GM19397 (cell line): ENCODE measurements at regions not wholly inside any gene's neighbourhood (a gene's known extent, or its start where the extent isn't known, plus 50 kb on each side); places are given as distances from the start of the nearest gene placed in this dataset.
"Not testable (repeated sequence)": the region's sequence is repeated elsewhere in the genome, so short reads cannot be mapped to it uniquely, and the experiment has no call there.

Experiments
- ATAC-seq: cut with Tn5 transposase; IDR thresholded peaks from one replicate; pipeline ENCODE4 v1.9.1; 2021; ENCODE audit warnings: mild to moderate bottlenecking, moderate library complexity; ENCODE audit not compliant: unreplicated experiment

DNA sequence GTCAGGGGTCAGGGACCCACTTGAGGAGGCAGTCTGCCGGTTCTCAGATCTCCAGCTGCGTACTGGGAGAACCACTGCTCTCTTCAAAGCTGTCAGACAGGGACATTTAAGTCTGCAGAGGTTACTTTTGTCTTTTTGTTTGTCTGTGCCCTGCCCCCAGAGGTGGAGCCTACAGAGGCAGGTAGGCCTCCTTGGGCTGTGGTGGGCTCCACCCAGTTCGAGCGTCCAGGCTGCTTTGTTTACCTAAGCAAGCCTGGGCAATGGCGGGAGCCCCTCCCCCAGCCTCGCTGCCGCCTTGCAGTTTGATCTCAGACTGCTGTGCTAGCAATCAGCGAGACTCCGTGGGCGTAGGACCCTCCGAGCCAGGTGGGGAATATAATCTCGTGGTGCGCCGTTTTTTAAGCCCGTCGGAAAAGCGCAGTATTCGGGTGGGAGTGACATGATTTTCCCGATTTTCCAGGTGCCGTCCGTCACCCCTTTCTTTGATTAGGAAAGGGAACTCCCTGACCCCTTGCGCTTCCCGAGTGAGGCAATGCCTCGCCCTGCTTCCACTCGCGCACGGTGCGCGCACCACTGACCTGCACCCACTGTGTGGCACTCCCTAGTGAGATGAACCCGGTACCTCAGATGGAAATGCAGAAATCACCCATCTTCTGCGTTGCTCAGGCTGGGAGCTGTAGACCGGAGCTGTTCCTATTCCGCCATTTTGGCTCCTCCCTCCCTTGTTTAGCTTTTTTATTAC is 268.6 kb upstream of the SATB1 start:
- ATAC-seq: not testable (repeated sequence)

DNA sequence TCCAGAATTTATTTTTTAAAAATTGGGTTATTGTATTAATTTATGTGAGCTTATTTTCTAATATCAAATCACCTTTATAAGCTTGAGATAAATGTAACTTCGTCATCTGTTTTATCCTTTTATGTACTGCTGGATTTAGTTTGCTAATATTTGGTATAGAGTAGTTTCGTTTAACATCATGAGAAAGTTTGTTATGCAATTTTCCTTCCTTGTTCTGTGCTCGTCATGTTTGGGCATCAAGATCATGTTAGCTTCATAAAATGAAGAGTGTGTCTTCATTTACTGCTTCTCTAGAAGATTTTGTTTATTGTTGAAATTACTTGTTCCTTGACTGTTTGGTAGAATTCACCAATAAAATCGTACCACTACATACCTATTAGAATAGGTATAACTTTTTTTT is 262.1 kb upstream of the SATB1 start:
- no peak for ATAC-seq

DNA sequence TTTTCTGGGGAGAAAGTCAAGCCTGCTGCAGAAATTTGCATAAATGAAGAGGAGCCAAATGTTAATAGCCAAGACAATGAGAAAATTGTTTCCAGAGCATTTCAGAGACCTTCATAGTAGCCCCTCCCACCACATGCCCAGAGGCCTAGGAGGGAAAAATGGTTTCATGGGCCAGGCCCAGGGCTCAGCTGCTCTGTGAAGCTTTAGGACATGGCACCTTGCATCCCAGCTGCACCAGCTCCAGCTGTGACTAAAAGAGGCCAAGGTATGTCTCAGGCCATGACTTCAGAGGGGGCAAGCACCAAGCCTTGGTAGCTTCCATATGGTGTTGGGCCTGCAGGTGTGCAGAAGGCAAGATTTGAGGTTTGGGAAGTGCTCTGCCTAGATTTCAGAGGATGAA is 258.8 kb upstream of the SATB1 start:
- no peak for ATAC-seq

DNA sequence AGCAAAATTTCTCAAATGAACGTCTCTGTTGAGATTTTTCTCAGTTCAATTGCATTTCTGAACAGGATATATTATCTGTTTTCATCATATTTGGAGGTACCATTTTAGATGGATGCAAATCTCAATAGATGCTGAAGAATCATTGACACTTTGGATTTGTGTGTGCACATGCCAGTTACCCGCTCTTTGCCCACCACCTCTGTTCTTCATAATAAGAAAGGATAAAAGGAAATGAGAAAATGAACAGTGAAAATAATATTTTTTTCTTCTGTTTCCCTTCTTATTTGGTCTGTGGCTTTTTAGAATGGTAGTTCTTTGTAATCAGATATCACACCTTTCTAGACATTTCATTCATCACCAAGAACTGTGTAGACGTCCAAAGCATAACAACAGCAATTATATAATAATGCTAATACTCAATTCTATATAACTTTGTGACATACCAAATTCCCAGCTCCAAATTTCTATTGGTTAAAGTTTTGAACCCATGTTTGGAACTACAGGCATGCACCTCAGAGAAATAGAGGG is 256.7 kb upstream of the SATB1 start:
- no peak for ATAC-seq

DNA sequence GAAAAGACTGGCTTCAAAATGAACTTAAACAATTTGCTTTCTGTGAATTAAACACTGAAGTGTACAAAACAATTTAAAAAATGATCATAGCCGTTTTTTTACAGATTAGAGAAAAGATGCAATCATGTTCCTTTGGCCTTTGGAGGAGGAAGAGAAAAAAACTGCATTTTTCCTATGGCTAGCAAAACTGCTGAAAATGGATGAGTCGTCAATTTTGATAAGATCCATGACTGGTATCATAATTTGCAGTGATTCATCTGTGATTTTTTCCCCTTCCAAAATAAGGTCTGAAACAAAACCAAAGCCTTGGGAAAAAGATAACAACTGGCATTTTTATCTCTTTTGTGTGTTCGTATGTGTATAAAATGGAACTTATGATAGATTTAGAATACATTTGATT is 255.6 kb upstream of the SATB1 start:
- no peak for ATAC-seq

DNA sequence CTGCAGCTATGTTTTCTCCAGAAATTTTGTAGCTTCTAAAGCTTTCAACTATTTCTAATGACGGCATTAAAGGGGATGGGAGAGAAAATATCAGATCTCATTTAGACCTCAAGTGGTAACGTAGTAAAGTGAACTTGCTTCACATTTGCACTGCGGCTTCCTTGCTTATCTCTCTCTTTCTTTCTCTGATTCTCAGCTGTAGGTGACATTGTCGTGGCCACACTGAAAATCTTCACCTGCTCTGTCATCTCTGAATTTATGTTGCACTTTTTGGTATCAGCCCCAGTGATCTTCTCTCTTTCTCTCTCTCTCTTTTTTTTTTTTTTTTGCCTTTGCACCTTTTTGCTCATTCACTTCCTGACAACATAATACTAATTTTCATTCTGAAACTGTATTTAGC is 254.1 kb upstream of the SATB1 start:
- ATAC-seq: no peak

DNA sequence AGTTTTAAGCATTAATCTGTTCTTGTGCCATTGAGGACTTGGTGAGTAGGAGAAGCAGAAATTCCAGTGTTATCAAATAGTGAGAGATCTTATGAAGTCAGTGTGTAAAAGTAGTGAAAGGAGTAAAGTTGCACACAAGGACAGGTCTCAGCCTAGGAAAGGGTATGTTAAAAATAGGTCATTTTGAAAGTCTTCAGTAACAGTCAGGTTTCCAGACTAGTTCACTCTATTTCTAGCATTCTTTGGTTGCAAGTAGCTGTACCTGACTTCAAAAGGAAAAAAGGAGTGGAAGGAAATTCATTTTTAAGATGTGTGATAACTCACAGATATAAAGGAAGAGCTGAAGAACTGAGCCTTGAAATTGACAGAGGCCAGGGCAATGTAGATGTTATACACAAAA is 250.1 kb upstream of the SATB1 start:
- no peak for ATAC-seq

DNA sequence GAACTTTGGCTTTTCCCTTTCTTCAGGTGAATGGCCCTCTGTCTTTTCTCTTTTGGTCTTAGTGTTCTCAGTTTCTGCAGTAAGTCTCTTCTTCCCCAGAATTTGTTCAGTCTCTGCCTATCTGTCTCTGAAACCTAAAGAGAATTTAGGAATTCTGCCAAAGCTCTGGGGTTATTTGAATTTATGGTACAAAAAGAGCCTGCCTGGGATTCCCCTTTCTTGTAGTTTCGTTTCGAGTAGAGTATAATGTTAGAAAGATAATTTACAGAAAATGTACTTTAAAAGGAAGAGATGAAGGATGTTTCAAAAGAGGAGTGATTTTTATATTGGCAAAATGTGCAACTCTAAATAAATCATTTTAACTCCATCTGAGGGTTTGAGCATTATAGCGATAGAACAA is 247.4 kb upstream of the SATB1 start:
- ATAC-seq: no peak

DNA sequence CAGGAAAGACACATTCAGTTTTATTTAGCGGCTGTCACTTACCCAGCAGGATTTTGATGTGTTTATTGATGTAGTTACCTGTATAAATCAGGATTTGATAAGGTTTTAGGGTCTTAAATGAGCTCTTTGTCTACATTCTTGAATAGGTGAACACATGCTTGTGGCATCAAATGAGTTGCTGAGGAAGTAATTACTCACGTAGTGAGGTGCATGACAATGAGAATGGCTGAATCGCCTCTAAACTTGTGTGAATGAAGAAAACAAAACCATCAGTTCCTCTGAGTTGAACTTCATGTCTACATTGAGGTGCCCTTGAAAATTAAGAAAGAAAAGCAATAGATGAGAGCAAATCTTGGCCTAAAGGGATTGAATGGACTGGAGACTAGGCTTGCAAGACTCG is 245.6 kb upstream of the SATB1 start:
- no peak for ATAC-seq

DNA sequence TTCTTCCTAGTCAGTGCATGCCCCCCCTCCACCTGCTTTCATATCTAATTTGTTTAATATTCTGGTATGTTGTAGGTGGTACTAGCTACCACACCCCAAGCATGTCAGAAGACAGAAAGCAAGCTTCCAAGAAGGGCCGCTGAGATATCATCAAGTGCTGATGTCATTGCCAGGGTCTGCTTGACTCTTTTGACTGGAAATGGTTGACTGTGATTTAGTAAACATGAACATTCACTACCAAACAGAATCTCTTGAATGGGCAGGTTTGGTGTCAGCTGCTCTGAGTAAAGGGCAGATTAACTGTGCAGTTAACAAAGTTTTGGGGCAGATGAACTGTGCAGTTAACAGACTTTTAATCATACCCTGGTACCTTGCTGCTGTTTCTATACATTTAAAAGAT is 244.2 kb upstream of the SATB1 start:
- no peak for ATAC-seq

DNA sequence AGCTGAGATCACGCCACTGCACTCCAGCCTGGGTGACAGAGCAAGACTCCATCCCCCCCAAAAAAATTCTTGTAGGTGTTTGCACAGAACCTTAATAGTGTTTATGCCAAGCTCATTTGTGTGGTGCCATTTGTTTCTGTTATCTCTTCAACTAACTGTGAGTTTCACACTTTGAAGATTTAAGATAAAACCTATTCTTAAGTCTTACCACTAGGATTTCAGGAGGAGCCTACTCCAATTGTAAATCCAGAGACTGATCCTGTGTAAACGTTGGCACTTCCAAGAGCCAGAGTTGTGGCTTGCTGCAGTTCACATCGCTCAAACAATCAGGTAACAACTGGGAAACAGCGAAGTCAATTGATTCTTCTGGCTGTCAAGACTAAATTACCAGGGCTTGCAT is 242.4 kb upstream of the SATB1 start:
- no peak for ATAC-seq

DNA sequence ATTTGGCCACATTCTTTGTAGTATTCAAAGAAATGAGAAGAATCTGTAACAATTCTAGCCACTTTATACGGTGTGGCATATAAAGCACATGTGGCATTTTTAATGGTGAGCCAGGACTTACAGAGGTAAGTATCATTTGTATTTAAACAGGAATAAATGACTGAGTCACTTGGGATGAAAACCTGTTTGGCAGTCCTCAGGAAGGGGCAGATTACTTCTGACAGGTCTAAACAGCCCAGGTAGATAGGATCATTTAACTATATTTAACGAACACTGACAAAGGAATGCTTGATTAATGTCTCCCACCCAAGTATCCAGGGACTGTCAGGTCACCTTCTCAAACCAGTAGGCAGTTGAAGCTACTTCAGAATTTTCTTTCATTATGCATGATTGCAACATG is 241.5 kb upstream of the SATB1 start:
- no peak for ATAC-seq

DNA sequence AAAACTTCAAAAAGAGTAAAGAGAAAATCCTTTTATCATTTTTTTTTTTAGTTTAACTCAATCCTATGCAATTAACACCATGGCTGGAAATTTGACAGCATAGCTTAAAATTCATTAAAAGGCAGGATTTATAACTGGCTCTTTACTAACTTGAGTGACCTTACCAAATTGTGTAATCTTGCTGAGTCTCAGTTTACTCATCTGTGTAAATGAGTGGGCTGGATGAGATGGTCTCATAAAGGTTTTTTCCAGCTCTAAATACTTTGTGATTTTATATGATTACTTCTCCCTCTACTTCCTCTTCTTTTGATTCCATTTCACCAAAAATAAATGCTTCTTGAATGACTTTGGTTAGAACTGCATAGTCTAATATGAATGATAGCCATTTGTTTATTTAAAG is 234.9 kb upstream of the SATB1 start:
- ATAC-seq: no peak

DNA sequence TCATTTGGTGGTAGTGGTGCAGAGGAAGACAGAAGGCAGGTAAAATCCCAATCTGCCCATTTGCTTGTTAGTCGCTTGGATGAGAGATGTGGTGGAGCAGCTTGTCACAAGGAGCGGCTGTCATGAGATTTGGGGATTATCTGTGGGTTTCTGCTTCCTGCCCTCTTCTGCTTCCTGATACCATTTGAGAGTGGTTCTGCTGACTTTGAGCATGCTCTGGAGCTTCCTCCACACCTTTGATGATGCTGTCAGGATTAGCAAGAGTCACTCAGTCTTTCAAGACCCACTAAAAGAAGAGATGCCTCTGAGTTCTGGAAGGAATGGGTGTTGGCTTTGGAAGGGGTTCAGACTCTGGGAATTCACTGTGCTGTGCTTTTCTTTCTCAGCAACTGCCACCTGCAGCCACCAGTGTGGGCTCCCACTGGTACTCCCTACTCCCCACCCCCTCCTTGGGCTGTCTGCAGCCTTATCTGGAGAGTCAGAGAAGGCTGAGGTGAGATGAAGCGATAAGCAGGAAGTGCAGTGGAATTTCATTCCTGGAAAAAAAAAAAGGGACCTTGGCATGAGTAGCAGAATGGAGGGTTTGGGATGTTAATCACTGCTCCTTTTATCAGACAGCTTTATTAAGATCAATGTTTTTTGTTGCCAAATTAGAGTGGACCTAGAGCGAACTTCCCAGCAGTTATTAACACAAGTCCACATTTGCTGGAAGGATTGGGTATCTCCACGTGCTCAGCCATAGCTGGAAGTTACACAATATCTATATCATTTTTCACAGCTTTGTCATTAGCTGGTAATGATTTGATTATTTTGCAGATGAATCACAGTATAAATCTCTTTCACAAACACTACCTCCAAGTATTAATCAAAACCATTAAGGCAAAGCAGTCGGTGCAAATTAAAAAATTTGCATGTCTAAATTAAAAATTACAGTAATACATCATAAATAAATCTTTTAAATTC is 233.0 kb upstream of the SATB1 start:
- no peak for ATAC-seq

DNA sequence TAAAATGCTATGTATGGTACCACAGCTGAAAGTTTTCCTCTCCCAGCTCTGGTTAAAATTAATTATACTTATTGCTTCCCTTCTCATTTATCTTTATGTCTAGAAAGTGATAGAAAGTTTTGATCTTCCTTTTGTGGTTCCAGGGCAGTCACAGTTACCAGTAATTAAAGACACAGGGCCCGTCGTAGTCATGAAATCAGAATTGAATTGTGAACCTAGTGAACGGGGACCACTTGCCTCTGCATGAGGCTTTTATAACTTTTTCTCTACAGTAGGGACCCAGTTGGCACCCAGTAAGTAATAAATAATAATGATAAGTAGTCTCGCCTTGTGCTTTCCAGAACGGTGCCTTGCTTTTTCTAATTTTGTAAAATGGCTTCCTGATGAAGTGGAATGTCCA is 231.7 kb upstream of the SATB1 start:
- no peak for ATAC-seq

DNA sequence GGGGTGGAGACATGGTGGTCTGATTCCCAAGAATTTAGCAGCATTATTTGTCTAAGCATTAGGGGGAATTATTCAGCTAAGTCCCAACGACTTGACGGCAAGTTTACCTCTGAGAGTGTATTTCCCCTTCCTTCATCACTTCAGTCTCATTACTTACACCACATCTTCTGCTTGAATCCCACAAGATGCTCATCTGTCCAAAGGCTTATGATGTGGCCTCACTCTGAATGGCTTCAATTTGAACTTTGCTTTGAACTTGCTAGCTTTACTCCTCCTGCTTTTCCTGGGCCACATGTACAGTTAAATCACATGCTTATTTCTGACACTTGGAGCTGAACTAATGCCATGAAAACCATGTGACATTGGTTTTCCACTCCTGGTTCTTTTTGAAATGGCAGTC is 231.3 kb upstream of the SATB1 start:
- no peak for ATAC-seq

DNA sequence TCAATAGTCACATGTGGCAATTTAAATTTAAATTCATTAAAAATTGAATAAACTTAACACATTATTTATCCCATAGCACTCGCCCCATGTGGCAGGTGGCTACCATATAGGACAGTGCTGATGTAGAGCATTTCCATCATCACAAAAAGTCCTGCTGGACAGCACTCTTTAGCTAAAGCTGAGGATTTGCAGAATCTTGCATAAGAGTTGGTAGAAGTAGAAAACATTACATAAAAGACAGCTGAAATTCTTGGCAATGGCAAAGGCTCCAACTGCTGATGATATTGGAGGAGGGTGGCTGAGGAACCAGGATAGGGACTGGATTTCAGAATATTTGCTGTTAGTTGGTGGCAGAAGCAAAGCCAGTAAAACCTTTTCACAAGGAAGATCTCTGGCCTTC is 230.7 kb upstream of the SATB1 start:
- ATAC-seq: no peak

DNA sequence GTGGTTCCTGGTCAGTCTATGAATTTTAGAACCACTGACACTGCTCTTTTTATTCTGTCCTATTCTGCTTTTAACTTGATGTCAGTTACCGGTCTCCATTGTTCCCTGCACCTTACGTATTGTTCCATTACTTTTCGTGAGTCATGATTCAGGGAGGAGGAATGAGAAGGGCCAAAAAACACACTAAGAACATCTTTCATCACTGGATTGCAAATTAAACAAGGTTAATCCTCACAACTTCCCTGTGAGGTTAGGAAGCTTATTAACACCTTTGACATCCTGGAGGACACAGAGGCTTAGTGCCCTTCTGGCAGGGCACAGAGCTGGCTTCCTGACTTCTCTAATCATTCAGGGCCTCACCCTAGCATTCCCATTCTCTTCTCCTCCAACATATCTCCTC is 227.6 kb upstream of the SATB1 start:
- ATAC-seq: no peak

DNA sequence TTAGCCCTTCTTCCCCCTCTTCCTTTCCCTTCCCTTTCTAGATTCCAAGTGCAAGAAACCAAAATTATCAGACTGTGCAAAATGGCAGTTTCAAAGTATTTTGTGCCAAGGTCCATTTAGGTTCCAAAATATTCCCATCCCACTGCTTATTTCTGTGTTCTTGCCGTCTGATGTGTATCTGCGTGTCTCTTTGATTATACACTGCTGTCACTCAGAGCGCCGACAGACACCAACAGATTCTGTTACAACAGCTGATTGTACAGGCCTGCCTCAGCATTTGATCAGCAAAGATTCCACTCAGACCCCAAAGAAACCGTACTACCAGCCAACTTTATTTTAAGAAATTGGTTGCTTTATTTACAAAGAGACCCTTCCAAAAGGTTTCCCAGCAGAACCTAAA is 225.6 kb upstream of the SATB1 start:
- ATAC-seq: no peak

DNA sequence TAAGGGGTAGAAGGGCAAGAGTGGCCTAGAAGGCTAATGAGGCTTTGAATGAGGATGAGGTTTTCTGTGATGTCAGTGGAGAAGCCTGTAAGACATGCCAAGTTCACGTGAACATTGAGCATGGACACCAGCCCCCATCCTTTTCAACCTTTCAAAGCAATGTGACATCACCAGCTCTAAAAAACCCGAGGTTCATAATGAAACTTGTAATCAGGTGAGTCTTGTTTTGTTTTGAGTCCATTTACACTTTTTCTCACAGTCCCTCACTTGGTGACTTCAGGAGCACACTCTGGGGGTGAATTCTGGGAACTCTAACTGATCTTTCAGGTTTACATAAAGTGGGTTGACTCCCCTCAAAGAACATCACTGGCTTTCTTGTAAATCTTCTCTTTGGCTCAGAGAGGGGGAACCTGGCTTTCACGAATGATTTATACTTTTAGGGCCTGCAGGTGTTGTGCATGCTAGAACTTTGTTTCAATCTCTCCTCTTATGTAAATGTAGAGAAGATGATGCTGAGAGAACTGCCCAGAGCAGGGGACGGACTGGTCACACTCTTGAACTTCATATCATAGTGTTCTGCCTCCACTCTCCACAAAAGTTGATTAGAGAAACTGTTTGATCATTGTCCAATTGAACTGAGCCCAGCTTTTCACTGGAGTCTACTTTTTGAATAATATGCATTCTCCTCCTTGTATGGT is 224.7 kb upstream of the SATB1 start:
- peak; percentile 81 for ATAC-seq

DNA sequence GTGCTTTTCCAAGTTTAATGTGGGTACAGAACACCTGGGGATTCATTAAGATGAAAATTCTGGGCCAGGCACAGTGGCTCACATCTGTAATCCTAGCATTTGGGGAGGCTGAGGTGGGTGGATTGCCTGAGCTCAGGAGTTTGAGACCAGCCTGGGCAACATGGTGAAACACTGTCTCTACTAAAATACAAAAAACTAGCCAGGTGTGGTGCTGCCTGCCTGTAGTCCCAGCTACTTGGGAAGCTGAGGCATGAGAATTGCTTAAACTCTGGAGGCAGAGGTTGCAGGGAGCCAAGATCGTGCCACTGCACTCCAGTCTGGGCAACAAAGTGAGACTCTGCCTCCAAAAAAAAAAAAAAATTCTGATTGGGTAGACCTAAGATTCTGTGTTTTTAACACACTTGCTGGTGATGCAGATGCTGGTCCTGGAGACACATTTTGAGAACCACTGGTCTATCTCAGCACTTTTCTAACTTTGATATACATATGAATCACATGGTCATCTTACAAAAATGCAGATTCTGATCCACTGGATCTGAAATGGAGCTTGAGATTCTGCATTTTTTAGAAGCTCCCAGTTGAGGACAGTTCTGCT is 223.8 kb upstream of the SATB1 start:
- ATAC-seq: no peak
